HL-60 (cell line): ENCODE measurements at regions not wholly inside any gene's neighbourhood (a gene's known extent, or its start where the extent isn't known, plus 50 kb on each side); places are given as distances from the start of the nearest gene placed in this dataset.

ENCODE experiments used
- POLR2AphosphoS5 ChIP-seq: IDR thresholded peaks from 2 replicates; pipeline ENCODE4 v1.6.1; 2012; ENCODE audit warnings: low read depth
- TF ChIP-seq, protein P1 (sequence below): IDR thresholded peaks from one replicate; pipeline ENCODE4 v1.5.1; 2011; ENCODE audit warnings: low read length, control low read depth, inconsistent platforms; ENCODE audit not compliant: insufficient read depth
- TF ChIP-seq, protein P2 (sequence below): IDR thresholded peaks from 2 replicates; pipeline ENCODE4 v1.6.1; 2012; ENCODE audit warnings: low read depth; ENCODE audit not compliant: insufficient replicate concordance

DNA sequence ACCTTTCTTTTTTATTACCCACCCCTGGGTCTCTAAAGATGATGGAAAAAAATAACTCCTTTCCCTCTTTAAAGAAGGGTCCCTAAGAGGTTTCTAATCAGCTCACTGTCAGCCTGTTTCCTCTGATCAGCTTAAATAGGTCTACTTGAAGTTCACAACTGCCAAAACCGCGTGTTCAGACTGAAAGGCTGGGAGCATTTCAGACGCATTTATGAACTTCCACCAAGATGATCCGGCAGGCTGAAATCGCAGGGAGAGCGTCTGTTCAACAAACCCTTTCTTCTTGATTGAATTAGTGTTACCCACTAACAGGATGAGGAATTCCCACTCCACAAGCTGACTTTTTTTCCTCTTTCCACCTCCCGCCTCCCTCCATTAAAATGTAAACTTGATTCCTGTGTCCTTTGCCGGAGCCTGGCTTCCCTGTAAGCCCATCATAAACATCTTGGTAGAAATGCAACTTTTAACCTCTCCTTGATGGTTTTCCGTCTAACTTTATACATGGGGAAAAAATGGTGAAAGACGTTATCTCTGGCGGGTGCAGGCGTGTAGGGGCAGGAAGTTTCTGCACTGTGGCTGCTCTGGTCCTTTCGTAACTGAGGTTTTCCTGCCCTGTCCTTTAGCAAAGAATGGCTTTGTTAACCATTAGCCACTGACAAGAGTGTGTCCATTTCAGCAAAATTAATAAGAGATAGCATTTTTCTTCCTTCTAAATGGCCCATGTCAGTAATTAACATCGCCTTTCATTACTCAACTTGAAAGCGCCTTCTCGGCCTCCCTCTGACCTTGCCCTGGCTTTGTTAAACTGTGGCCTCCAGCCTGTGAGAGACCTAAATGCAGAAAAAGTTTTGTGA is 130.7 kb downstream of the BAMBI start:
- no peak for TF ChIP-seq POLR2AphosphoS5
- TF ChIP-seq, protein P1, sequence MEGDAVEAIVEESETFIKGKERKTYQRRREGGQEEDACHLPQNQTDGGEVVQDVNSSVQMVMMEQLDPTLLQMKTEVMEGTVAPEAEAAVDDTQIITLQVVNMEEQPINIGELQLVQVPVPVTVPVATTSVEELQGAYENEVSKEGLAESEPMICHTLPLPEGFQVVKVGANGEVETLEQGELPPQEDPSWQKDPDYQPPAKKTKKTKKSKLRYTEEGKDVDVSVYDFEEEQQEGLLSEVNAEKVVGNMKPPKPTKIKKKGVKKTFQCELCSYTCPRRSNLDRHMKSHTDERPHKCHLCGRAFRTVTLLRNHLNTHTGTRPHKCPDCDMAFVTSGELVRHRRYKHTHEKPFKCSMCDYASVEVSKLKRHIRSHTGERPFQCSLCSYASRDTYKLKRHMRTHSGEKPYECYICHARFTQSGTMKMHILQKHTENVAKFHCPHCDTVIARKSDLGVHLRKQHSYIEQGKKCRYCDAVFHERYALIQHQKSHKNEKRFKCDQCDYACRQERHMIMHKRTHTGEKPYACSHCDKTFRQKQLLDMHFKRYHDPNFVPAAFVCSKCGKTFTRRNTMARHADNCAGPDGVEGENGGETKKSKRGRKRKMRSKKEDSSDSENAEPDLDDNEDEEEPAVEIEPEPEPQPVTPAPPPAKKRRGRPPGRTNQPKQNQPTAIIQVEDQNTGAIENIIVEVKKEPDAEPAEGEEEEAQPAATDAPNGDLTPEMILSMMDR: no peak
- TF ChIP-seq, protein P2, sequence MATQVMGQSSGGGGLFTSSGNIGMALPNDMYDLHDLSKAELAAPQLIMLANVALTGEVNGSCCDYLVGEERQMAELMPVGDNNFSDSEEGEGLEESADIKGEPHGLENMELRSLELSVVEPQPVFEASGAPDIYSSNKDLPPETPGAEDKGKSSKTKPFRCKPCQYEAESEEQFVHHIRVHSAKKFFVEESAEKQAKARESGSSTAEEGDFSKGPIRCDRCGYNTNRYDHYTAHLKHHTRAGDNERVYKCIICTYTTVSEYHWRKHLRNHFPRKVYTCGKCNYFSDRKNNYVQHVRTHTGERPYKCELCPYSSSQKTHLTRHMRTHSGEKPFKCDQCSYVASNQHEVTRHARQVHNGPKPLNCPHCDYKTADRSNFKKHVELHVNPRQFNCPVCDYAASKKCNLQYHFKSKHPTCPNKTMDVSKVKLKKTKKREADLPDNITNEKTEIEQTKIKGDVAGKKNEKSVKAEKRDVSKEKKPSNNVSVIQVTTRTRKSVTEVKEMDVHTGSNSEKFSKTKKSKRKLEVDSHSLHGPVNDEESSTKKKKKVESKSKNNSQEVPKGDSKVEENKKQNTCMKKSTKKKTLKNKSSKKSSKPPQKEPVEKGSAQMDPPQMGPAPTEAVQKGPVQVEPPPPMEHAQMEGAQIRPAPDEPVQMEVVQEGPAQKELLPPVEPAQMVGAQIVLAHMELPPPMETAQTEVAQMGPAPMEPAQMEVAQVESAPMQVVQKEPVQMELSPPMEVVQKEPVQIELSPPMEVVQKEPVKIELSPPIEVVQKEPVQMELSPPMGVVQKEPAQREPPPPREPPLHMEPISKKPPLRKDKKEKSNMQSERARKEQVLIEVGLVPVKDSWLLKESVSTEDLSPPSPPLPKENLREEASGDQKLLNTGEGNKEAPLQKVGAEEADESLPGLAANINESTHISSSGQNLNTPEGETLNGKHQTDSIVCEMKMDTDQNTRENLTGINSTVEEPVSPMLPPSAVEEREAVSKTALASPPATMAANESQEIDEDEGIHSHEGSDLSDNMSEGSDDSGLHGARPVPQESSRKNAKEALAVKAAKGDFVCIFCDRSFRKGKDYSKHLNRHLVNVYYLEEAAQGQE: no peak
